ENCODE measurements at regions not wholly inside any gene's neighbourhood (a gene's known extent, or its start where the extent isn't known, plus 50 kb on each side); places are given as distances from the start of the nearest gene placed in this dataset.

- TF ChIP-seq CTCF (IDR thresholded peaks at IDR 0.05), result no peak
- no peak for TF ChIP-seq POLR2A (IDR thresholded peaks at IDR 0.05; ENCODE audit: low read depth)
Measured at GRCh38 chr4:104732766-104733165, 238.1 kb upstream of the CXXC4 start.

Measured in esophagus muscularis mucosa (tissue), 3 donors.